Neutrophil (primary cell): ENCODE measurements at regions not wholly inside any gene's neighbourhood (a gene's known extent, or its start where the extent isn't known, plus 50 kb on each side); places are given as distances from the start of the nearest gene placed in this dataset.

Source experiments
- H3K27ac ChIP-seq: fragments of 200-600 bp; sonication (generic); 2 replicates; pipeline ENCODE4 v1.5.1; 2016; ENCODE audit warnings: mild to moderate bottlenecking, moderate library complexity
- H3K27me3 ChIP-seq: fragments of 200-600 bp; sonication (generic); 2 replicates; pipeline ENCODE4 v1.6.0; 2016; ENCODE audit warnings: mild to moderate bottlenecking
- H3K36me3 ChIP-seq: fragments of 200-600 bp; sonication (generic); 2 replicates; pipeline ENCODE4 v1.5.1; 2017
- H3K4me1 ChIP-seq, 2 experiments: fragments of 200-600 bp in 1 of 2; sonication (generic) in 1 of 2; 1 replicate in 1 of 2; 2 replicates in 1 of 2; pipeline versions ENCODE4 v1.5.1 to v1.6.1; 2013 to 2016; ENCODE audit warnings: low read depth in 1 of 2, low read length in 1 of 2, mild to moderate bottlenecking in 1 of 2, moderate library complexity in 1 of 2; ENCODE audit not compliant: control insufficient read depth in 1 of 2, insufficient read depth in 1 of 2
- H3K4me3 ChIP-seq, 2 experiments: fragments of 200-600 bp in 1 of 2; sonication (generic) in 1 of 2; 1 replicate in 1 of 2; 2 replicates in 1 of 2; pipeline ENCODE4 v1.5.1; 2013 to 2016; ENCODE audit warnings: low read depth in 1 of 2, low read length in 1 of 2, mild to moderate bottlenecking in 1 of 2, moderate library complexity in 1 of 2
- H3K9me3 ChIP-seq: fragments of 200-600 bp; sonication (generic); 2 replicates; pipeline ENCODE4 v1.5.1; 2016
- TF ChIP-seq, protein P1 (sequence below): fragments of 200-600 bp; sonication (generic); IDR thresholded peaks from 2 replicates; pipeline ENCODE4 v1.5.1; 2016; ENCODE audit warnings: antibody characterized with exemption

GRCh38 chr12:20128928-20129327 lies 239.4 kb upstream of the PDE3A start:
- Histone ChIP-seq H3K27me3 (no peaks in the 10 kb centered on the region), H3K27ac (no peak overlapping the region), H3K4me1 (no peaks in the 10 kb centered on the region), H3K9me3 (no peaks in the 10 kb centered on the region), H3K4me3 (no peak overlapping the region), H3K36me3 (no peaks in the 10 kb centered on the region)
- TF ChIP-seq, protein P1, sequence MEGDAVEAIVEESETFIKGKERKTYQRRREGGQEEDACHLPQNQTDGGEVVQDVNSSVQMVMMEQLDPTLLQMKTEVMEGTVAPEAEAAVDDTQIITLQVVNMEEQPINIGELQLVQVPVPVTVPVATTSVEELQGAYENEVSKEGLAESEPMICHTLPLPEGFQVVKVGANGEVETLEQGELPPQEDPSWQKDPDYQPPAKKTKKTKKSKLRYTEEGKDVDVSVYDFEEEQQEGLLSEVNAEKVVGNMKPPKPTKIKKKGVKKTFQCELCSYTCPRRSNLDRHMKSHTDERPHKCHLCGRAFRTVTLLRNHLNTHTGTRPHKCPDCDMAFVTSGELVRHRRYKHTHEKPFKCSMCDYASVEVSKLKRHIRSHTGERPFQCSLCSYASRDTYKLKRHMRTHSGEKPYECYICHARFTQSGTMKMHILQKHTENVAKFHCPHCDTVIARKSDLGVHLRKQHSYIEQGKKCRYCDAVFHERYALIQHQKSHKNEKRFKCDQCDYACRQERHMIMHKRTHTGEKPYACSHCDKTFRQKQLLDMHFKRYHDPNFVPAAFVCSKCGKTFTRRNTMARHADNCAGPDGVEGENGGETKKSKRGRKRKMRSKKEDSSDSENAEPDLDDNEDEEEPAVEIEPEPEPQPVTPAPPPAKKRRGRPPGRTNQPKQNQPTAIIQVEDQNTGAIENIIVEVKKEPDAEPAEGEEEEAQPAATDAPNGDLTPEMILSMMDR, result no peak

GRCh38 chr12:20132818-20133217 lies 235.5 kb upstream of the PDE3A start:
- Histone ChIP-seq H3K27ac (no peak overlapping the region), H3K4me3 (no peak overlapping the region), H3K4me1 (no peaks in the 10 kb centered on the region), H3K9me3 (no peaks in the 10 kb centered on the region), H3K36me3 (no peaks in the 10 kb centered on the region), H3K27me3 (no peaks in the 10 kb centered on the region)
- TF ChIP-seq, protein P1, result no peak

DNA sequence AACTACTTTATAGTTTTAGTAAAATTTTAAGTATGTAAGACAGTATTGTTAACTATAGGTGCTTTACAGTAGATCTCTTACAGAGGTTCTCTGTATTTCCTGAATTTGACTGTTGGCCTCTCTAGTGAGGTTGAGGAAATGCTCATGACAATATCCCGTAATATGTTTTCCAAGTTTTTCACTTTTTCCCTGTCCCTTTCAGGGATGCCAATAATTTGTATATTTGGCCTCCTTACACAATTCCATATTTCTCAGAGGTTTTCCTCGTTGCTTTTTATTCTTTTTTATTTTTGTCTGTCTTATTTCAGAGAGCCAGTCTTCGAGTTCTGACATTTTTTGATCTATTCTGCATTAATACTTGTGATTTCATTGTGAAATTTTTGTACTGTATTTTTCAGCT lies 233.7 kb upstream of the PDE3A start:
- Histone ChIP-seq H3K4me1 (no peaks in the 10 kb centered on the region), H3K36me3 (no peaks in the 10 kb centered on the region), H3K4me3 (no peak overlapping the region), H3K27ac (no peak overlapping the region), H3K9me3 (no peaks in the 10 kb centered on the region), H3K27me3 (no peaks in the 10 kb centered on the region)
- TF ChIP-seq, protein P1, result no peak

- no peaks in the 10 kb centered on the region for H3K27me3 ChIP-seq
- H3K9me3 ChIP-seq, result no peaks in the 10 kb centered on the region
- no peaks in the 10 kb centered on the region for H3K36me3 ChIP-seq
- H3K4me1 ChIP-seq, result no peaks in the 10 kb centered on the region
- TF ChIP-seq, protein P1, result no peak
- H3K4me3 ChIP-seq, result no peak overlapping the region
- no peak overlapping the region for H3K27ac ChIP-seq
Observed at GRCh38 chr12:20140751-20141150, 227.6 kb upstream of the PDE3A start.

DNA sequence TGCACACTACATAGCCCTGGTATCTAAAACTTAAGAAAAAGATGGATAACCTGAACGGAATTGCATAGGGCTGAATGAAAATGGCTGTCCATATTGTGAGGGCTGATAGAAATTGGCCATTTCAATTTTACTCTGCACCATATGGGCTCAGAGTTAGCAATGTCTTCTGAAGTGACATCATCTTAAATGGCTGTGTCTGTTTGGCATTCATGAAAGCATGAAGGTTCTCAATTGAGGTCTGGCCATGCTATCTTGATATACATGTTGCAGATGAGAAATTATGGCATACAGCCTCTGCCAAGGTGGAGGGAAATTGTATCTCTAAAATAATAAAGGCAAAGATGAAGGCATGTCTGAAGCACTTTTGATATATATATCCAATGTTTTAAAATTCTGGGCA lies 226.0 kb upstream of the PDE3A start:
- Histone ChIP-seq H3K27ac (no peak overlapping the region), H3K36me3 (no peaks in the 10 kb centered on the region), H3K27me3 (no peaks in the 10 kb centered on the region), H3K4me3 (no peak overlapping the region), H3K4me1 (no peaks in the 10 kb centered on the region), H3K9me3 (no peaks in the 10 kb centered on the region)
- TF ChIP-seq, protein P1, result no peak

- H3K9me3 ChIP-seq, result no peaks in the 10 kb centered on the region
- no peaks in the 10 kb centered on the region for H3K36me3 ChIP-seq
Observed at GRCh38 chr12:20142956-20143355, 225.4 kb upstream of the PDE3A start.

More at GRCh38 chr12:20142956-20143355, 225.4 kb upstream of the PDE3A start:
- no peak overlapping the region for H3K4me3 ChIP-seq
- H3K27ac ChIP-seq, result no peak overlapping the region
- no peaks in the 10 kb centered on the region for H3K4me1 ChIP-seq
- H3K27me3 ChIP-seq, result no peaks in the 10 kb centered on the region
- TF ChIP-seq, protein P1, result no peak
